CD4-positive, alpha-beta T cell (primary cell): ENCODE measurements at regions not wholly inside any gene's neighbourhood (a gene's known extent, or its start where the extent isn't known, plus 50 kb on each side); places are given as distances from the start of the nearest gene placed in this dataset.

Experiments used
- ATAC-seq: fragments of 200-7000 bp; cut with Tn5 transposase; one replicate; pipeline ENCODE4 v1.10.0; 2022; ENCODE audit warnings: mild to moderate bottlenecking; ENCODE audit not compliant: poor library complexity
- CTCF ChIA-PET: fragments of 350-600 bp; sonication (Branson Sonifier 250); formaldehyde crosslinking; loops from one replicate; lab custom pipeline; 2021; ENCODE audit warnings: antibody characterized with exemption, inconsistent platforms; lab: Charles Lee
- POLR2A ChIA-PET: fragments of 350-600 bp; sonication (Branson Sonifier 250); formaldehyde crosslinking; loops from one replicate; lab custom pipeline; 2021; ENCODE audit warnings: antibody characterized with exemption, inconsistent platforms; lab: Charles Lee
- DNase-seq, 14 experiments: peaks; one replicate each; pipeline ENCODE4 v3.0.0-alpha.2; 2013 to 2020; ENCODE audit warnings: mixed read lengths in 2 of 14
- H3K27ac ChIP-seq, 2 donors: one replicate each; pipeline versions ENCODE4 v1.5.1 to v1.7.0; 2013; ENCODE audit warnings: low read length in 2 of 2, low read depth in 1 of 2, mild to moderate bottlenecking in 1 of 2
- H3K27me3 ChIP-seq, 2 experiments: 1 replicate in 1 of 2; 2 replicates in 1 of 2; pipeline versions ENCODE4 v1.6.1 to v1.7.0; 2013; ENCODE audit warnings: low read length in 2 of 2, control low read depth in 1 of 2, mild to moderate bottlenecking in 1 of 2, moderate library complexity in 1 of 2; ENCODE audit not compliant: insufficient read depth in 2 of 2, control insufficient read depth in 1 of 2
- H3K36me3 ChIP-seq: one replicate; pipeline ENCODE4 v1.6.1; 2013; ENCODE audit warnings: low read length, control low read depth; ENCODE audit not compliant: insufficient read depth
- H3K4me1 ChIP-seq: one replicate; pipeline ENCODE4 v1.6.1; 2013; ENCODE audit warnings: low read length, control low read depth; ENCODE audit not compliant: insufficient read depth
- H3K4me3 ChIP-seq: one replicate; pipeline ENCODE4 v1.5.1; 2013; ENCODE audit warnings: mild to moderate bottlenecking, low read length, moderate library complexity
- H3K9me3 ChIP-seq, 2 experiments: 1 replicate in 1 of 2; 2 replicates in 1 of 2; pipeline versions ENCODE4 v1.6.1 to v1.7.0; 2013; ENCODE audit warnings: low read length in 2 of 2, mild to moderate bottlenecking in 2 of 2, control low read depth in 1 of 2, moderate library complexity in 1 of 2; ENCODE audit not compliant: control insufficient read depth in 1 of 2, insufficient read depth in 1 of 2
- H3K27ac Mint-ChIP-seq: one replicate; pipeline ENCODE4 v1.8.0; 2020; ENCODE audit warnings: mixed read lengths
- H3K27me3 Mint-ChIP-seq: one replicate; pipeline ENCODE4 v1.8.0; 2021; ENCODE audit warnings: mixed read lengths
- H3K36me3 Mint-ChIP-seq: one replicate; pipeline ENCODE4 v1.8.0; 2021; ENCODE audit warnings: low read depth, mixed read lengths
- H3K4me1 Mint-ChIP-seq: one replicate; pipeline ENCODE4 v1.8.0; 2021; ENCODE audit warnings: low read depth, mixed read lengths
- H3K4me3 Mint-ChIP-seq: one replicate; pipeline ENCODE4 v1.8.0; 2020; ENCODE audit warnings: mild to moderate bottlenecking, mixed read lengths
- H3K9me3 Mint-ChIP-seq: one replicate; pipeline ENCODE4 v1.8.0; 2020; ENCODE audit warnings: mixed read lengths
- intact Hi-C, 2 experiments: fragments of 100-400 bp; cut with DNase I in 1 of 2; cut with micrococcal nuclease in 1 of 2; formaldehyde crosslinking; loops; one replicate each; pipeline versions ENCODE4 v1.15.1 to v1.9.0; 2023 to 2025; cut with DNase I, micrococcal nuclease
- TF ChIP-seq, protein P1 (sequence below): fragments of 200-600 bp; IDR thresholded peaks from one replicate; pipeline ENCODE4 v1.8.0; 2022; ENCODE audit warnings: antibody characterized with exemption, mild to moderate bottlenecking

DNA sequence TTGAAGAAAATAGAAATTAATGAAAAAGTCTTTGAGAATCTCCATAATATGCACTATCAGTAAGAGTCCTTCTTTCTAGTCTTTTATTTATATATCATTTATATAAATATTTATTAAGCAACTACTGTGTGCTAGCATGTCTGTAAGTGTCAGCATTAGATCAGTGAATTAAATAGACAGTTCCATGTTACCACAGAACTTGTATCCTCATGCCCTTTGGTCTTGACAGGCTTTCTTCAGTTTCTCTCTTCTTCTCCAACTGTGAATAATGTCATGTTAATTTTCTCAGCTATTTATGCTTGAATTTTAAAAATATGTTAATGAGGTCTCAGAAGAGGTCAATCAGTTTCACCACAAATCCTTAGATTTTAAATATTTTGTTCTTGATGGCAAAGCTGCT lies 389.6 kb upstream of the TRAM1L1 start:
- no peaks in the 10 kb centered on the region for H3K27me3 ChIP-seq
- H3K27ac ChIP-seq, result no peak overlapping the region
- ATAC-seq (no peak), DNase-seq (no peak)
- H3K36me3 Mint-ChIP-seq, result no peaks in the 10 kb centered on the region
- POLR2A ChIA-PET, result no interaction called here
- no peak overlapping the region for H3K4me3 ChIP-seq
- H3K36me3 ChIP-seq, result no peaks in the 10 kb centered on the region
- intact Hi-C loops, result no loop called here
- H3K9me3 ChIP-seq, result no peaks in the 10 kb centered on the region
- H3K4me1 Mint-ChIP-seq, result no peaks in the 10 kb centered on the region
- no peaks in the 10 kb centered on the region for H3K27me3 Mint-ChIP-seq
- H3K4me1 ChIP-seq, result no peaks in the 10 kb centered on the region
- H3K27ac Mint-ChIP-seq, result no peak overlapping the region
- H3K9me3 Mint-ChIP-seq, result peaks cover 4% of the 10 kb centered on the region
- TF ChIP-seq, protein P1, sequence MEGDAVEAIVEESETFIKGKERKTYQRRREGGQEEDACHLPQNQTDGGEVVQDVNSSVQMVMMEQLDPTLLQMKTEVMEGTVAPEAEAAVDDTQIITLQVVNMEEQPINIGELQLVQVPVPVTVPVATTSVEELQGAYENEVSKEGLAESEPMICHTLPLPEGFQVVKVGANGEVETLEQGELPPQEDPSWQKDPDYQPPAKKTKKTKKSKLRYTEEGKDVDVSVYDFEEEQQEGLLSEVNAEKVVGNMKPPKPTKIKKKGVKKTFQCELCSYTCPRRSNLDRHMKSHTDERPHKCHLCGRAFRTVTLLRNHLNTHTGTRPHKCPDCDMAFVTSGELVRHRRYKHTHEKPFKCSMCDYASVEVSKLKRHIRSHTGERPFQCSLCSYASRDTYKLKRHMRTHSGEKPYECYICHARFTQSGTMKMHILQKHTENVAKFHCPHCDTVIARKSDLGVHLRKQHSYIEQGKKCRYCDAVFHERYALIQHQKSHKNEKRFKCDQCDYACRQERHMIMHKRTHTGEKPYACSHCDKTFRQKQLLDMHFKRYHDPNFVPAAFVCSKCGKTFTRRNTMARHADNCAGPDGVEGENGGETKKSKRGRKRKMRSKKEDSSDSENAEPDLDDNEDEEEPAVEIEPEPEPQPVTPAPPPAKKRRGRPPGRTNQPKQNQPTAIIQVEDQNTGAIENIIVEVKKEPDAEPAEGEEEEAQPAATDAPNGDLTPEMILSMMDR, result no peak
- CTCF ChIA-PET, result no interaction called here
- H3K4me3 Mint-ChIP-seq, result no peak overlapping the region

DNA sequence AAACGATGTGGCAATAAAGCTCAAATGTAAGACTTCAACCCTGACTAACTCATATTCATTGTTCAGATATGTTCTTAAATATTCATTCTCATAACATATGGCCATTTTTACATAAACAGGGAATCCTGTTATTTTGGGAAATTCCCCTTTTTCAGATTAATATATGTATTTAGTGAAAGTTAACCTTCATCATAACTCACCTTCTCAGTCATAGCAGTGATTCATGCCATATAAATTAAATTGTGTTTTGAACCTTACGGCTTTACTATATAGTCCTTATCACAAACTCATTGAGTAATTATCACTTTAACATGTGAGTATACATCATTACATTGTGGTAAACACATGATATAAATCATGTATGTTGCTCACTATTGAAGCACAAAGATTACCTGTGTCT lies 392.5 kb upstream of the TRAM1L1 start:
- ATAC-seq, result no peak
- Mint-ChIP-seq H3K4me1 (no peaks in the 10 kb centered on the region), H3K27me3 (no peaks in the 10 kb centered on the region), H3K27ac (no peak overlapping the region), H3K9me3 (no peaks in the 10 kb centered on the region), H3K4me3 (no peak overlapping the region), H3K36me3 (no peaks in the 10 kb centered on the region)
- Histone ChIP-seq H3K4me1 (no peaks in the 10 kb centered on the region), H3K9me3 (no peaks in the 10 kb centered on the region), H3K4me3 (no peak overlapping the region), H3K27ac (no peak overlapping the region), H3K36me3 (no peaks in the 10 kb centered on the region), H3K27me3 (no peaks in the 10 kb centered on the region)
- TF ChIP-seq, protein P1, result no peak
- POLR2A ChIA-PET, result no interaction called here
- DNase-seq, result no peak
- CTCF ChIA-PET, result no interaction called here
- intact Hi-C loops, result no loop called here

DNA sequence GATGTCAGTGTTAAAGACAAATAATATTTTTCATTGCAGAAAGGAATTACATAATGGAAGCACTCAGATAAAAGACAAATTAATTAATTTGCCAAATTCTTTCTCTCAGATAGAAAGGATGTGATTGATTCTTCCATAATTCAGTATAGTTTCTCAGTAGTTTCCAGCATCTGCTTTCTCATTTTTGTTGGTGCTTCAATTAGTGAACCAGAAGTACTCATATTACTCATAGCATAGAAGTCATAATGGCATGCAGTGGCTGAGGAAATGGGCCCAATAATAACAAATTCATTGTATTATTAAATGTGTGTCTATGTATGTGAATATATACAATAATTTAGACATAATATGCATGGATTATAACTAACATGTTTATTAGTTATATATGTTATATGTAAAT lies 393.3 kb upstream of the TRAM1L1 start:
- ATAC-seq, result no peak
- Histone ChIP-seq H3K36me3 (no peaks in the 10 kb centered on the region), H3K27me3 (no peaks in the 10 kb centered on the region), H3K4me1 (no peaks in the 10 kb centered on the region), H3K4me3 (no peak overlapping the region), H3K27ac (no peak overlapping the region), H3K9me3 (no peaks in the 10 kb centered on the region)
- DNase-seq, result no peak
- H3K36me3 Mint-ChIP-seq, result no peaks in the 10 kb centered on the region
- TF ChIP-seq, protein P1, result no peak
- H3K27ac Mint-ChIP-seq, result no peak overlapping the region
- CTCF ChIA-PET, result no interaction called here
- intact Hi-C loops, result no loop called here
- POLR2A ChIA-PET, result no interaction called here
- no peaks in the 10 kb centered on the region for H3K4me1 Mint-ChIP-seq
- no peak overlapping the region for H3K4me3 Mint-ChIP-seq
- no peaks in the 10 kb centered on the region for H3K27me3 Mint-ChIP-seq
- H3K9me3 Mint-ChIP-seq, result no peaks in the 10 kb centered on the region
